Neural cell (in vitro differentiated cells): ENCODE measurements at regions not wholly inside any gene's neighbourhood (a gene's known extent, or its start where the extent isn't known, plus 50 kb on each side); places are given as distances from the start of the nearest gene placed in this dataset.

Experiments
- H2AFZ ChIP-seq: fragments of 200-600, 300-800 bp; sonication (generic), shearing (Covaris generic); 2 replicates; pipeline ENCODE4 v1.6.0; 2014; ENCODE audit warnings: low read depth, mild to moderate bottlenecking, antibody characterized with exemption, low read length, moderate library complexity
- H3F3A ChIP-seq: fragments of 200-600 bp; shearing (Covaris generic); 2 replicates; pipeline ENCODE4 v1.6.1; 2016; ENCODE audit warnings: mild to moderate bottlenecking, moderate library complexity, mixed read lengths, antibody characterized with exemption, low read length; ENCODE audit not compliant: insufficient read depth, poor library complexity, severe bottlenecking
- H3K27ac ChIP-seq: fragments of 200-600, 300-800 bp; sonication (generic), shearing (Covaris generic); 2 replicates; pipeline ENCODE4 v1.5.1; 2014; ENCODE audit warnings: mild to moderate bottlenecking, low read length, moderate library complexity
- H3K27me3 ChIP-seq: fragments of 300-800, 200-600 bp; sonication (generic), shearing (Covaris generic); 2 replicates; pipeline ENCODE4 v1.6.0; 2014; ENCODE audit warnings: mild to moderate bottlenecking, low read depth, low read length, moderate library complexity; ENCODE audit not compliant: insufficient read depth
- H3K36me3 ChIP-seq: fragments of 300-800, 200-600 bp; sonication (generic), shearing (Covaris generic); 2 replicates; pipeline ENCODE4 v1.5.1; 2014; ENCODE audit warnings: mild to moderate bottlenecking, antibody characterized with exemption, low read length, moderate library complexity; ENCODE audit not compliant: insufficient read depth
- H3K4me2 ChIP-seq: fragments of 300-800, 200-600 bp; sonication (generic), shearing (Covaris generic); 2 replicates; pipeline ENCODE4 v1.6.0; 2014; ENCODE audit warnings: mild to moderate bottlenecking, low read length
- H3K4me3 ChIP-seq: fragments of 300-800, 200-600 bp; sonication (generic), shearing (Covaris generic); 2 replicates; pipeline ENCODE4 v1.5.1; 2014; ENCODE audit warnings: mild to moderate bottlenecking, low read length, moderate library complexity
- H3K79me2 ChIP-seq: fragments of 200-600 bp; shearing (Covaris generic); replicated peaks from 2 replicates; pipeline ENCODE4 v1.6.0; 2014; ENCODE audit warnings: mild to moderate bottlenecking, low read length, moderate library complexity; ENCODE audit not compliant: insufficient read depth
- H3K9ac ChIP-seq: fragments of 300-800, 200-600 bp; sonication (generic), shearing (Covaris generic); 2 replicates; pipeline ENCODE4 v1.6.1; 2016; ENCODE audit warnings: mild to moderate bottlenecking, low read length, mixed read lengths
- H3K9me2 ChIP-seq: fragments of 200-600 bp; shearing (Covaris generic); 2 replicates; pipeline ENCODE4 v1.6.1; 2016; ENCODE audit warnings: mild to moderate bottlenecking, low read length, mixed read lengths; ENCODE audit not compliant: insufficient read depth
- H3K9me3 ChIP-seq: fragments of 200-600, 300-800 bp; sonication (generic), shearing (Covaris generic); 2 replicates; pipeline ENCODE4 v1.6.1; 2016; ENCODE audit warnings: mild to moderate bottlenecking, mixed run types, low read length, moderate library complexity, mixed read lengths
- H4K20me1 ChIP-seq: fragments of 200-600 bp; shearing (Covaris generic); 2 replicates; pipeline ENCODE4 v1.6.1; 2016; ENCODE audit warnings: mild to moderate bottlenecking, mixed run types; ENCODE audit not compliant: insufficient read depth
- CTCF ChIP-seq: fragments of 450-650 bp; IDR thresholded peaks from 2 replicates; pipeline ENCODE4 v1.5.1; 2014; ENCODE audit warnings: antibody characterized with exemption, mild to moderate bottlenecking, moderate library complexity; ENCODE audit not compliant: poor library complexity, severe bottlenecking
- EP300 ChIP-seq: fragments of 450-650 bp; conservative IDR thresholded peaks from 2 replicates; pipeline ENCODE4 v1.6.1; 2014; ENCODE audit warnings: antibody characterized with exemption, mild to moderate bottlenecking, moderate library complexity; ENCODE audit not compliant: poor library complexity, severe bottlenecking
- EZH2 ChIP-seq: fragments of 200-600, 300-800 bp; shearing (Covaris generic), sonication (generic); IDR thresholded peaks from 2 replicates; pipeline ENCODE4 v1.6.1; 2014; ENCODE audit warnings: antibody characterized with exemption, low read length, borderline replicate concordance, mild to moderate bottlenecking; ENCODE audit not compliant: insufficient read depth, poor library complexity, severe bottlenecking
- MXI1 ChIP-seq: fragments of 450-650 bp; conservative IDR thresholded peaks from 2 replicates; pipeline ENCODE4 v1.6.1; 2014; ENCODE audit warnings: antibody characterized with exemption, mild to moderate bottlenecking; ENCODE audit not compliant: poor library complexity, severe bottlenecking
- POLR2AphosphoS5 ChIP-seq: IDR thresholded peaks from 2 replicates; pipeline ENCODE4 v1.6.1; 2012
- RAD21 ChIP-seq: fragments of 450-650 bp; conservative IDR thresholded peaks from 2 replicates; pipeline ENCODE4 v1.6.1; 2014; ENCODE audit warnings: antibody characterized with exemption, mild to moderate bottlenecking, moderate library complexity
- SMC3 ChIP-seq: fragments of 450-650 bp; conservative IDR thresholded peaks from 2 replicates; pipeline ENCODE4 v1.6.1; 2014; ENCODE audit warnings: antibody characterized with exemption, mild to moderate bottlenecking, moderate library complexity; ENCODE audit not compliant: poor library complexity
- TAF1 ChIP-seq: IDR thresholded peaks from 2 replicates; pipeline ENCODE4 v1.6.1; 2012; ENCODE audit warnings: low read depth
- TF ChIP-seq, protein P1 (sequence below): IDR thresholded peaks from 2 replicates; pipeline ENCODE4 v1.6.1; 2012; ENCODE audit warnings: borderline replicate concordance

GRCh38 chr3:22947851-22948250 is 255.3 kb upstream of the UBE2E2 start:
- Histone ChIP-seq H3K4me2 (no peak overlapping the region), H4K20me1 (no peaks in the 10 kb centered on the region), H3K4me3 (no peak overlapping the region), H3K9ac (no peak overlapping the region), H3K27me3 (no peaks in the 10 kb centered on the region), H3K79me2 (no peaks in the 10 kb centered on the region), H3K9me2 (no peaks in the 10 kb centered on the region), H3K27ac (no peak overlapping the region), H3K36me3 (no peaks in the 10 kb centered on the region), H3K9me3 (no peaks in the 10 kb centered on the region), H2AFZ (no peak overlapping the region), H3F3A (no peaks in the 10 kb centered on the region)
- TF ChIP-seq SMC3 (no peak), RAD21 (no peak), EZH2 (no peak), POLR2AphosphoS5 (no peak), TAF1 (no peak), CTCF (no peak), EP300 (no peak), MXI1 (no peak)
- TF ChIP-seq, protein P1, sequence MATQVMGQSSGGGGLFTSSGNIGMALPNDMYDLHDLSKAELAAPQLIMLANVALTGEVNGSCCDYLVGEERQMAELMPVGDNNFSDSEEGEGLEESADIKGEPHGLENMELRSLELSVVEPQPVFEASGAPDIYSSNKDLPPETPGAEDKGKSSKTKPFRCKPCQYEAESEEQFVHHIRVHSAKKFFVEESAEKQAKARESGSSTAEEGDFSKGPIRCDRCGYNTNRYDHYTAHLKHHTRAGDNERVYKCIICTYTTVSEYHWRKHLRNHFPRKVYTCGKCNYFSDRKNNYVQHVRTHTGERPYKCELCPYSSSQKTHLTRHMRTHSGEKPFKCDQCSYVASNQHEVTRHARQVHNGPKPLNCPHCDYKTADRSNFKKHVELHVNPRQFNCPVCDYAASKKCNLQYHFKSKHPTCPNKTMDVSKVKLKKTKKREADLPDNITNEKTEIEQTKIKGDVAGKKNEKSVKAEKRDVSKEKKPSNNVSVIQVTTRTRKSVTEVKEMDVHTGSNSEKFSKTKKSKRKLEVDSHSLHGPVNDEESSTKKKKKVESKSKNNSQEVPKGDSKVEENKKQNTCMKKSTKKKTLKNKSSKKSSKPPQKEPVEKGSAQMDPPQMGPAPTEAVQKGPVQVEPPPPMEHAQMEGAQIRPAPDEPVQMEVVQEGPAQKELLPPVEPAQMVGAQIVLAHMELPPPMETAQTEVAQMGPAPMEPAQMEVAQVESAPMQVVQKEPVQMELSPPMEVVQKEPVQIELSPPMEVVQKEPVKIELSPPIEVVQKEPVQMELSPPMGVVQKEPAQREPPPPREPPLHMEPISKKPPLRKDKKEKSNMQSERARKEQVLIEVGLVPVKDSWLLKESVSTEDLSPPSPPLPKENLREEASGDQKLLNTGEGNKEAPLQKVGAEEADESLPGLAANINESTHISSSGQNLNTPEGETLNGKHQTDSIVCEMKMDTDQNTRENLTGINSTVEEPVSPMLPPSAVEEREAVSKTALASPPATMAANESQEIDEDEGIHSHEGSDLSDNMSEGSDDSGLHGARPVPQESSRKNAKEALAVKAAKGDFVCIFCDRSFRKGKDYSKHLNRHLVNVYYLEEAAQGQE = no peak

- Histone ChIP-seq H3K27ac (no peak overlapping the region), H3K9me3 (no peaks in the 10 kb centered on the region), H3K36me3 (no peaks in the 10 kb centered on the region), H3K9ac (no peak overlapping the region), H3F3A (no peaks in the 10 kb centered on the region), H3K4me3 (no peak overlapping the region), H3K4me2 (no peak overlapping the region), H2AFZ (no peak overlapping the region), H3K9me2 (no peaks in the 10 kb centered on the region), H4K20me1 (no peaks in the 10 kb centered on the region), H3K79me2 (no peaks in the 10 kb centered on the region), H3K27me3 (no peaks in the 10 kb centered on the region)
- no peak for TF ChIP-seq SMC3
- no peak for TF ChIP-seq CTCF
- TF ChIP-seq POLR2AphosphoS5 = no peak
- no peak for TF ChIP-seq RAD21
- TF ChIP-seq, protein P1 = no peak
- no peak for TF ChIP-seq TAF1
These were observed 251.2 kb upstream of the UBE2E2 start for GRCh38 chr3:22951910-22952309.
